Muscle of leg (tissue), 3 donors: ENCODE measurements at regions not wholly inside any gene's neighbourhood (a gene's known extent, or its start where the extent isn't known, plus 50 kb on each side); places are given as distances from the start of the nearest gene placed in this dataset.
A peak's percentile ranks its signal among the peaks of the same experiment; 100 is the strongest.

ENCODE experiments used
- DNase-seq: peaks from one replicate; pipeline ENCODE4 v3.0.0; 2013
- H3K27ac ChIP-seq: one replicate; pipeline ENCODE4 v1.5.1; 2013; ENCODE audit warnings: mild to moderate bottlenecking, low read length, control low read depth
- H3K27me3 ChIP-seq: one replicate; pipeline ENCODE4 v1.6.1; 2013; ENCODE audit warnings: low read length; ENCODE audit not compliant: control insufficient read depth, insufficient read depth
- H3K36me3 ChIP-seq: one replicate; pipeline ENCODE4 v1.6.1; 2013; ENCODE audit warnings: low read length; ENCODE audit not compliant: control insufficient read depth, insufficient read depth
- H3K4me1 ChIP-seq: one replicate; pipeline ENCODE4 v1.6.1; 2013; ENCODE audit warnings: low read length; ENCODE audit not compliant: control insufficient read depth, insufficient read depth
- H3K4me3 ChIP-seq: one replicate; pipeline ENCODE4 v1.5.1; 2013; ENCODE audit warnings: low read length, control low read depth
- H3K9me3 ChIP-seq: replicated peaks from 2 replicates; pipeline ENCODE4 v1.6.1; 2013; ENCODE audit warnings: low read depth, low read length; ENCODE audit not compliant: control insufficient read depth
- WGBS: methylation state at CpG from one replicate; pipeline ENCODE4 v1.1.5; 2013; ENCODE audit warnings: missing lambda C conversion rate; ENCODE audit not compliant: insufficient coverage; 5-methylcytosine and 5-hydroxymethylcytosine counted together

DNA sequence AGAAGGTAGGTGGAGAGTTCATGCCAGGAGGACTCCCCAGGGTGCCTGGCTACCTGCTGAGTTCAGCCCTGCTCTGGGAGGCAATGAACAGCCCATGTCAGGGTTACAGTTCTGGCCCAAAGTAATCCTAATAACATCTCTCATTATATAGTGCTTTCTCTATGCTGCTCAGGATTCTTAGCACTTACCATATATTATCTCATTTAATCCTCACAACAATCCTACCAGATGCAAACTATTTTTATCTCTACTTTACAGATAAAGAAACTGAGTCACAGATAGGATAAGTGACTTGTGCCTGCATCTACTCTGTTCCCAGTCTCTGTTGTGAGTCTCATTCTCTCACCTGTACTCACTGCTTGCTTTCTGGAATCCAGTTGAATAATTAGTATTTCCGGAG, 105.1 kb upstream of the NFE2L3 start:
- Histone ChIP-seq H3K27me3 (no peaks in the 10 kb centered on the region), H3K4me1 (no peaks in the 10 kb centered on the region), H3K27ac (no peak overlapping the region), H3K9me3 (no peaks in the 10 kb centered on the region), H3K36me3 (no peaks in the 10 kb centered on the region), H3K4me3 (no peak overlapping the region)
- no peak for DNase-seq
- WGBS, result no CpG with 5 or more reads among the region's 1 CpG

DNA sequence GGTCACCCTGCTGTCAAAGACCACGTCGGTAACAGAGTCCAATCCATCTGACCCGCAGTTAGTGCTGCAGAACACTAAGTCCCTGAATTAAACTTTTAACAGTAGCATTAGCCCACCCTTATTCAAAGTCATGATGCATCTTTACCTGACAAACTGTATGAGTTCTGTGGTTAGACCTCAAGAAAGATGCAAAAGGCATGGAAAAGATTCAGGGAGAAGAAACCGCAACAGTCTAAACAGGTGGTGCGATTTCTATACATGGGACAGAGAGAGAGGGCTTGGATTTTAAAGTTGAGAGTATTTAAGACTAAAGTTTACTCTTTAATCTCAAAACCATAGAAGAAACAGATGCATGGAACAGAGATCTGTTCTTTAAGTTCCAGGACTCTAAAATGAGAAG, 103.3 kb upstream of the NFE2L3 start:
- no peaks in the 10 kb centered on the region for H3K4me1 ChIP-seq
- no CpG with 5 or more reads among the region's 5 CpGs for WGBS
- H3K27ac ChIP-seq, result no peak overlapping the region
- no peaks in the 10 kb centered on the region for H3K9me3 ChIP-seq
- no peaks in the 10 kb centered on the region for H3K27me3 ChIP-seq
- no peaks in the 10 kb centered on the region for H3K36me3 ChIP-seq
- no peak overlapping the region for H3K4me3 ChIP-seq
- no peak for DNase-seq

DNA sequence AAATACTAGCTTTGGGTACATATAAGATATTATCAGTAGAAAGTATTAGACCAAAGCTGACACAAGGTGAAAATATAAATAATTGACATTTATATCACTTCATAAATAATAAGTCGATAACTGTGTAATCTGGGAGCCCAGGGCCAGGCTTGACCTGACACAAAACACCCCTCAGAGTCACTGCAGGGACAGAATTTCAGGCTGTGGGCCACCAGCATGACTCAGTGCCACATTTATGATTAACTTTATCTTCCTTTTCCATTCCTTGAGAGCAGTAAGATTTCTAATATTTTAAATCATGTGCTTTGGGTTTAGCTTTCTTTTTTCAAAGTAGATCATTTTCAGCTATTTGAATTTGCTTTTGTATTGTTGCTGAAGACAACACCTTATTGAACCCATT, 102.9 kb upstream of the NFE2L3 start:
- H3K36me3 ChIP-seq, result no peaks in the 10 kb centered on the region
- no peaks in the 10 kb centered on the region for H3K4me1 ChIP-seq
- no CpG with 5 or more reads among the region's 1 CpG for WGBS
- H3K4me3 ChIP-seq, result no peak overlapping the region
- no peaks in the 10 kb centered on the region for H3K27me3 ChIP-seq
- DNase-seq, result no peak
- no peaks in the 10 kb centered on the region for H3K9me3 ChIP-seq
- no peak overlapping the region for H3K27ac ChIP-seq

DNA sequence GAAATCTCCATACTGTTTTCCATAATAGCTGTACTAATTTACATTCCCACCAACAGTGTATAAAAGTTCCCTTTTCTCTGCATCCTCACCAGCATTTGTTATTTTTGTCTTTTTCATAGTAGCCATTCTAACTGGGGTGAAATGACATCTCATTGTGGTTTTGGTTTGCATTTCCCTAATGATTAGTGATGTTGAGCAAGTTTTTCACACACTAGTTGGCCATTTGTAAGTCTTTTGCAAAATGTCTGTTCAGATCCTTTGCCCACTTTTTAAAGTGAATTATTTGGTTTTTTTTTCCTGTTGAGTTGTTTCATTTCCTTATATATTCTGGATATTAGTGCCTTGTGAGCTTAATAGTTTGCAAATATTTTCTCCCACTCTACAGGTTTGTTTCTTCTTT, 101.0 kb upstream of the NFE2L3 start:
- Histone ChIP-seq H3K27ac (no peak overlapping the region), H3K4me3 (no peak overlapping the region), H3K27me3 (no peaks in the 10 kb centered on the region), H3K4me1 (no peaks in the 10 kb centered on the region), H3K36me3 (no peaks in the 10 kb centered on the region), H3K9me3 (no peaks in the 10 kb centered on the region)
- DNase-seq, result no peak

DNA sequence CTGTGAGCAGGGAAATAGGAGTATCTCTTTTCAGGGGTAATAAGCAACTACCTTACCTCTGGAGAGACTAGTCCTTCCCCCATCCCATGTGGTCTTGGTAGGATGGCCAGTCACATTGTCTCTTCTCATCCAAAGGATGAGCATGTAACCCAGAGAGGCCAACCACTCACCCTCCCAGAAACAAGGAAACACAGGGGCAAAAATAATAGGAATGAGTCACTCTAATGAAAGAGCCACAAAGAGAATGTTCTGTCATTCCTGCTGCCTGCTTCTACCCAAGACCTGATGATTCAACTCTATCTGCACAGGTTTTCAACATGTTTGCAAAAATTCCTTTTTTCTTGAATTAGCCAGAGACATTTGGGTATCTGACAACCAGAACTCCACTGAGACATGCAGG, 99.3 kb upstream of the NFE2L3 start:
- H3K27ac ChIP-seq, result no peak overlapping the region

DNA sequence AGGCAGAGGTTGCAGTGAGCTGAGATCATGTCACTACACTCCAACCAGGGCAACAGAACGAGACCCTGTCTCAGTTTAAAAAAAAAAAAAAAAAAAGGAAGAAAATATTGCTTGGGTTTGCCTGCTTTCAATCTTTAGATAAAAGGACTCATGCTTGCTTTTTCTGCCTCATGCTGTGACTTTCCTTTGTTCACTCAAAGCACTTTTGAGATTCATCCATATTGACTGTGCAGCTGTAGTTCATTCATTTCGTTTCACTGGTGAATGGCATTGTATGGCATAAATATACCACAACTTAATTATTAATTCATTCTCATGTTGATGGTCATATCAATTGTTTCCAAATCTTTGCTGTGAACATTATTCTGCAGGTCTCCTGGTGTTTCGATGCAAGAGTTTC, 97.6 kb upstream of the NFE2L3 start:
- Histone ChIP-seq H3K9me3 (no peaks in the 10 kb centered on the region), H3K27ac (no peak overlapping the region), H3K36me3 (no peaks in the 10 kb centered on the region), H3K4me3 (no peak overlapping the region), H3K27me3 (no peaks in the 10 kb centered on the region), H3K4me1 (no peaks in the 10 kb centered on the region)
- WGBS, result no CpG with 5 or more reads among the region's 3 CpGs
- DNase-seq, result no peak

More for the DNA sequence above, 99.3 kb upstream of the NFE2L3 start:
- Histone ChIP-seq H3K4me3 (no peak overlapping the region), H3K4me1 (no peaks in the 10 kb centered on the region), H3K36me3 (no peaks in the 10 kb centered on the region), H3K27me3 (no peaks in the 10 kb centered on the region), H3K9me3 (no peaks in the 10 kb centered on the region)
- DNase-seq, result no peak

DNA sequence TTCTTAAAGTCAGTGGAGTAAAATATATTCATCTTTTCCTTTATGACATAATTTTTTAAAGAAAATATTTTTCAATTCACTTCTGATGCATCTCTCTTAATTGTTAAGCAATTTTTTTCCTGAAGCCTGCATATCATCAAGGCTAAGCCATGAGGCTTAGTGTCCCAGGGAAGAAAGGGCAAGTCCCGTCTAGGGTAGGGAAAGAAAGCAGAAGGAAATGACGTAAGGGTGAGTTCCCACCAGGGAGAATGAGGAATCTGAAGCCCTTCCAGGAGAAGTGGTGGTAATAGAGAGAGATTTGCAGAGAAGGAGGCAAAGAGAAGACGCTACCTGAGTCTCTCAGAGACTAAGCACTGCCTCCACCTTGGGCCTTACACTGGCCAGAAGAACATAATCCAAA, 96.8 kb upstream of the NFE2L3 start:
- WGBS, result 48% methylated on average over 2 of the region's 3 CpGs
- no peaks in the 10 kb centered on the region for H3K9me3 ChIP-seq
- no peaks in the 10 kb centered on the region for H3K27me3 ChIP-seq
- no peaks in the 10 kb centered on the region for H3K4me1 ChIP-seq
- no peaks in the 10 kb centered on the region for H3K36me3 ChIP-seq
- no peak for DNase-seq
- no peak overlapping the region for H3K27ac ChIP-seq
- H3K4me3 ChIP-seq, result no peak overlapping the region

DNA sequence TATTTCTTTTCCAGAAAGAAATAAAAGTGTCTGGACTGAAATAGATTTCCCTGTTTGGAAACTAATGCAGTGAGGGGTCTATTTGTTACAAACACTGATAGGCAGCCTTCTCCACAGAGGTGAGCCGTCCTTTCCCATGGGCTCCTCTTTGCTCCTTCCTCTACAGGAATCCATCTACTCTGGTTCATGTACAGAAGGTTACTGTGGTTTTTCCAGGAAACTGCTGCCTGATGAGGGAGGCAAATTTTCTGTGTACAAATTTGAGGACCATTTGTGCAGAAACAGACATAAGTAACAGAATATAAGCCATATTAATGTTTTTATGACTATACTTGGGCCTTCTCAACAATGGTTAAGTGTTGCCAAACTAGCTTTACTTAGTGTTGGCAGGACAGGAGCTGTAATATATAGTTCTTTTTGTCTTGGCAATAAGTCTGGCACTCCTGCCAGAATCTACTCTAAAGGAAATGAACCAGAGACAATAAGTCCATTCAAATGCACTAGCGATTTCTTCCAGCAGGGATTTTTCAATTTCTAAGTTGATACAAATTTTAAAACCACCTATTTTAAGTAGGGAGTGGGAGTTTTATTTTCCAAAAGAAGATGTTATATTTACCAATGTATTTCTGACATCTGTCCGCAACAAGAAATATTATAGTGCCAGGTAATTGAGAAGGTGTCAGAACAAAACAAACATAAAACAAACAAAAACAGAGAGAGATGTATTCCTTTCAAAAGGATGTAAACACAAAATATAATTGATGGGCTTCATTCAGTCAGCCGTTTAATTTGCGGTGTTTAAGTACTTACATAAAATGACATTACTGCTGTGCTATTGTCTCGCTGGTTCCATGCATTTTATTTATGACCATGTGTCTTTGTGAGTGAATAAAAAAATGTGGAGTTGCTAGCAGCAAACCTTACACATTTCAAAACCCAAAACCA, 91.0 kb upstream of the NFE2L3 start:
- H3K27ac ChIP-seq, result peak overlapping the region; percentile 13
- H3K9me3 ChIP-seq, result no peaks in the 10 kb centered on the region
- peaks cover 5% of the 10 kb centered on the region for H3K4me1 ChIP-seq
- H3K4me3 ChIP-seq, result no peak overlapping the region
- WGBS, result no CpG with 5 or more reads among the region's 6 CpGs
- H3K27me3 ChIP-seq, result peaks cover 3% of the 10 kb centered on the region
- peak; percentile 79 for DNase-seq
- no peaks in the 10 kb centered on the region for H3K36me3 ChIP-seq

DNA sequence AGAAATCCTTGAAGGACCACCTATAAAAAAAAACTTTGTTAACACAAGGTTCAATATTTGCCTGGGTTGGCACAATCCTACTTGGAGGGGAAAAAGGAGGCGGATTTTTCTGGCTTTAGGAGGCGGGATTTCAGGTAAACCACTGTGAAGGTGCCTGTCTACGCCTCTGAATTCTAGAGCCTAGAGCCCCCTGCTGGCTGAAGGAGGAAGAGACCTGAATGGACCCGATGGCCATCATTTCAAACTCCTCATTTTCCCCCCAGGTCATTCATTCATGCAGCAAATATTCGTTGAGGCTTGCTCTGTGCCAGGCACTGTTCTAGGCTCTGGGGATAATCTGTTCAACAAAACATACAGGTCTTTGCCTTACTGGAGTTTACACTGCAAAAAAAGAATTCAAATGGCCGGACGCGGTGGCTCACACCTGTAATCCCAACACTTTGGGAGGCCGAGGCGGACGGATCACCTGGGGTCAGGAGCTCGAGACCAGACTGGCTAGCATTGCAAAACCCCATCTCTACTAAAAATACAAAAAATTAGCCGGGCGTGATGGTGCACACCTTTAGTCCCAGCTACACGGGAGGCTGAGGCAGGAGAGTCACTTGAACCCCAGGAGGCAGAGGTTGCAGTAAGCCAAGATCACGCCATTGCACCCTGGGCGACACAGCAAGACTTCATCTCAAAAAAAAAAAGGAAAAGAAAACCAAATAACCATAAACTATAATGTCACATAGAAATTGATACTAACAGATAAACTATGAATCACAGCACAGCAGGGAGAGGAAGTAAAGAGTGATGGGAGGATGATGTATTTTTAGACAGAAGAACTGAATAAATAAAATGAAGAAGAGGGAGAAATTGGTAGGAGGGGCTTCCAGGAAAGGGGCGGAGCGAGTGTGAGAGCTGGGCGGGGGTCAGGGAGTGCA, 90.1 kb upstream of the NFE2L3 start:
- no peaks in the 10 kb centered on the region for H3K9me3 ChIP-seq
- peak; percentile 60 for DNase-seq
- WGBS, result 73% methylated on average over 14 of the region's 20 CpGs
- peaks cover 3% of the 10 kb centered on the region for H3K27me3 ChIP-seq
- no peak overlapping the region for H3K27ac ChIP-seq
- H3K36me3 ChIP-seq, result no peaks in the 10 kb centered on the region
- H3K4me1 ChIP-seq, result peaks cover 5% of the 10 kb centered on the region
- no peak overlapping the region for H3K4me3 ChIP-seq

DNA sequence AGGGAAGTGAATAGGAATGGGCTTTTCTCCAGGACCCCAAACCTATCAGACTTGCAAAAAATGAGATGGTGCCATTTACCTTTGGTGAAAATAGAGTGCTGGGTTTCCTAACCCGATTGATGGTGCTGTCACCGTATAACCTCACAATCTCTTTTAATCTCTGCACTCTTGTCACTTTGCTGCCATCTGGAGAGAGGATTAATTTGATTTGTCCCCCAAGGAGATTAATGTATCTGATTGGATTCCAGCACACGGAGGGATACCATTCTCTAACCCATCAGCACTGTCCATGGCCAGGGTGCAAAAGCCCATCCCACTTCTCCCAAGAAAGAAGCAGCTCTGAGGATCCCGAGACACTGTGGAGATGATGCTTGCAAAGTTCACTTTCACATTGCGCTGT, 86.3 kb upstream of the NFE2L3 start:
- peaks cover 5% of the 10 kb centered on the region for H3K27me3 ChIP-seq
- no CpG with 5 or more reads among the region's 5 CpGs for WGBS

More for the DNA sequence above, 86.3 kb upstream of the NFE2L3 start:
- H3K4me1 ChIP-seq, result peaks cover 2% of the 10 kb centered on the region
- H3K9me3 ChIP-seq, result no peaks in the 10 kb centered on the region
- no peak overlapping the region for H3K4me3 ChIP-seq
- H3K27ac ChIP-seq, result no peak overlapping the region
- no peak for DNase-seq
- H3K36me3 ChIP-seq, result no peaks in the 10 kb centered on the region
